ENCODE measurements at regions not wholly inside any gene's neighbourhood (a gene's known extent, or its start where the extent isn't known, plus 50 kb on each side); places are given as distances from the start of the nearest gene placed in this dataset.

DNA sequence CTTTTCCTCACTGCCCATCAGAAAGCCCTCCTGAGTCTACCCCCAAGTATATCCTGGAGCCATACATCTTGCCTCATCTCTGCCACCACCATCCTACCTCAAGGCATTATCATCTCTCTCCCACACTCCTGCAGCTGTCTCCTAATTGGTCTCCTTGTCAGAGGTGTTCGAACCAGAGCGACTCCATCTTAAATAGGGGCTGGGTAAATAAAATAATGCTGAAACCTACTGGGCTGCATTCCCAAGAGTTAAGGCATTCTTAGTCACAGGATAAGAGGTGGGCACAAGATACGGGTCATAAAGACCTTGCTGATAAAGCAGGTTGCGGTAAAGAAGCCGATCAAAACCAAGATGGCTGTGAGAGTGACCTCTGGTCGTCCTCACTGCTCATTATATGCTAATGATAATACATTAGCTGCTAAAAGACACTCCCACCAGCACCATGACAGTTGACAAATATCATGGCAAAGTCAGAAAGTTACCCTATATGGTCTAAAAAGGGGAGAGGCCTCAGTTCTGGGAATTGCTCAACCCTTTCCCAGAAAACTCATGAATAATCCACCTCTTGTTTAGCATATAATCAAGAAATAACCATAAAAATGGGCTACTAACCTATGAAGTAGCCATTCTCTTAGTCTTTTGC lies 97.0 kb upstream of the C16orf82 start (continued):
- TF ChIP-seq, protein P1, sequence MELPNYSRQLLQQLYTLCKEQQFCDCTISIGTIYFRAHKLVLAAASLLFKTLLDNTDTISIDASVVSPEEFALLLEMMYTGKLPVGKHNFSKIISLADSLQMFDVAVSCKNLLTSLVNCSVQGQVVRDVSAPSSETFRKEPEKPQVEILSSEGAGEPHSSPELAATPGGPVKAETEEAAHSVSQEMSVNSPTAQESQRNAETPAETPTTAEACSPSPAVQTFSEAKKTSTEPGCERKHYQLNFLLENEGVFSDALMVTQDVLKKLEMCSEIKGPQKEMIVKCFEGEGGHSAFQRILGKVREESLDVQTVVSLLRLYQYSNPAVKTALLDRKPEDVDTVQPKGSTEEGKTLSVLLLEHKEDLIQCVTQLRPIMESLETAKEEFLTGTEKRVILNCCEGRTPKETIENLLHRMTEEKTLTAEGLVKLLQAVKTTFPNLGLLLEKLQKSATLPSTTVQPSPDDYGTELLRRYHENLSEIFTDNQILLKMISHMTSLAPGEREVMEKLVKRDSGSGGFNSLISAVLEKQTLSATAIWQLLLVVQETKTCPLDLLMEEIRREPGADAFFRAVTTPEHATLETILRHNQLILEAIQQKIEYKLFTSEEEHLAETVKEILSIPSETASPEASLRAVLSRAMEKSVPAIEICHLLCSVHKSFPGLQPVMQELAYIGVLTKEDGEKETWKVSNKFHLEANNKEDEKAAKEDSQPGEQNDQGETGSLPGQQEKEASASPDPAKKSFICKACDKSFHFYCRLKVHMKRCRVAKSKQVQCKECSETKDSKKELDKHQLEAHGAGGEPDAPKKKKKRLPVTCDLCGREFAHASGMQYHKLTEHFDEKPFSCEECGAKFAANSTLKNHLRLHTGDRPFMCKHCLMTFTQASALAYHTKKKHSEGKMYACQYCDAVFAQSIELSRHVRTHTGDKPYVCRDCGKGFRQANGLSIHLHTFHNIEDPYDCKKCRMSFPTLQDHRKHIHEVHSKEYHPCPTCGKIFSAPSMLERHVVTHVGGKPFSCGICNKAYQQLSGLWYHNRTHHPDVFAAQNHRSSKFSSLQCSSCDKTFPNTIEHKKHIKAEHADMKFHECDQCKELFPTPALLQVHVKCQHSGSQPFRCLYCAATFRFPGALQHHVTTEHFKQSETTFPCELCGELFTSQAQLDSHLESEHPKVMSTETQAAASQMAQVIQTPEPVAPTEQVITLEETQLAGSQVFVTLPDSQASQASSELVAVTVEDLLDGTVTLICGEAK (IDR thresholded peaks at IDR 0.05): no peak
- TF ChIP-seq, protein P1 (CRISPR knock-in tag; IDR thresholded peaks at IDR 0.05): no peak
- TF ChIP-seq, protein P2, sequence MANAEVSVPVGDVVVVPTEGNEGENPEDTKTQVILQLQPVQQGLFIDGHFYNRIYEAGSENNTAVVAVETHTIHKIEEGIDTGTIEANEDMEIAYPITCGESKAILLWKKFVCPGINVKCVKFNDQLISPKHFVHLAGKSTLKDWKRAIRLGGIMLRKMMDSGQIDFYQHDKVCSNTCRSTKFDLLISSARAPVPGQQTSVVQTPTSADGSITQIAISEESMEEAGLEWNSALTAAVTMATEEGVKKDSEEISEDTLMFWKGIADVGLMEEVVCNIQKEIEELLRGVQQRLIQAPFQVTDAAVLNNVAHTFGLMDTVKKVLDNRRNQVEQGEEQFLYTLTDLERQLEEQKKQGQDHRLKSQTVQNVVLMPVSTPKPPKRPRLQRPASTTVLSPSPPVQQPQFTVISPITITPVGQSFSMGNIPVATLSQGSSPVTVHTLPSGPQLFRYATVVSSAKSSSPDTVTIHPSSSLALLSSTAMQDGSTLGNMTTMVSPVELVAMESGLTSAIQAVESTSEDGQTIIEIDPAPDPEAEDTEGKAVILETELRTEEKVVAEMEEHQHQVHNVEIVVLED (CRISPR knock-in tag; IDR thresholded peaks at IDR 0.05): peak; percentile 50; the same call in 1 of the 2 replicates
- TF ChIP-seq ZZZ3 (IDR thresholded peaks at IDR 0.05) (no peak), NONO (IDR thresholded peaks at IDR 0.05; ENCODE audit: low read depth in 2 of 2, low read length in 1 of 2) (no peak), CHD1 (IDR thresholded peaks at IDR 0.05; ENCODE audit: low read length) (no peak), ZNF696 (CRISPR knock-in tag; conservative IDR thresholded peaks at IDR 0.05) (no peak), ARNT (IDR thresholded peaks at IDR 0.05) (no peak), XRCC3 (IDR thresholded peaks at IDR 0.05) (no peak), MEF2A (IDR thresholded peaks at IDR 0.05; ENCODE audit: control insufficient read depth, low read depth, low read length) (no peak), ZNF184 (CRISPR knock-in tag; IDR thresholded peaks at IDR 0.05) (no peak), CHD4 (IDR thresholded peaks at IDR 0.05; ENCODE audit: insufficient read depth, insufficient replicate concordance, low read depth, low read length, poor library complexity, severe bottlenecking) (no peak), PTTG1 (tag; IDR thresholded peaks at IDR 0.05; ENCODE audit: low read depth) (peak; percentile 98), FOXA1 (IDR thresholded peaks at IDR 0.05; ENCODE audit: borderline replicate concordance) (no peak), TBP (optimal IDR thresholded peaks at IDR 0.05; ENCODE audit: low read depth, low read length) (no peak), TEAD2 (tag; IDR thresholded peaks at IDR 0.05) (peak; percentile 98)
- TF ChIP-seq, protein P3, sequence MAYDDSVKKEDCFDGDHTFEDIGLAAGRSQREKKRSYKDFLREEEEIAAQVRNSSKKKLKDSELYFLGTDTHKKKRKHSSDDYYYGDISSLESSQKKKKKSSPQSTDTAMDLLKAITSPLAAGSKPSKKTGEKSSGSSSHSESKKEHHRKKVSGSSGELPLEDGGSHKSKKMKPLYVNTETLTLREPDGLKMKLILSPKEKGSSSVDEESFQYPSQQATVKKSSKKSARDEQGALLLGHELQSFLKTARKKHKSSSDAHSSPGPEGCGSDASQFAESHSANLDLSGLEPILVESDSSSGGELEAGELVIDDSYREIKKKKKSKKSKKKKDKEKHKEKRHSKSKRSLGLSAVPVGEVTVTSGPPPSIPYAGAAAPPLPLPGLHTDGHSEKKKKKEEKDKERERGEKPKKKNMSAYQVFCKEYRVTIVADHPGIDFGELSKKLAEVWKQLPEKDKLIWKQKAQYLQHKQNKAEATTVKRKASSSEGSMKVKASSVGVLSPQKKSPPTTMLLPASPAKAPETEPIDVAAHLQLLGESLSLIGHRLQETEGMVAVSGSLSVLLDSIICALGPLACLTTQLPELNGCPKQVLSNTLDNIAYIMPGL (CRISPR knock-in tag; IDR thresholded peaks at IDR 0.05): no peak
